ENCODE measurements at regions not wholly inside any gene's neighbourhood (a gene's known extent, or its start where the extent isn't known, plus 50 kb on each side); places are given as distances from the start of the nearest gene placed in this dataset.

GRCh38 chr9:21565155-21565554, 83.0 kb upstream of the IFNE start:
- no peak for DNase-seq

GRCh38 chr9:21567926-21568325, 85.8 kb upstream of the IFNE start:
- DNase-seq = no peak

- no peak for DNase-seq
Observed at GRCh38 chr9:21568484-21568883, 86.4 kb upstream of the IFNE start.

- no peak for DNase-seq
Observed at GRCh38 chr9:21569721-21570120, 87.6 kb upstream of the IFNE start.

- DNase-seq = no peak
Observed at GRCh38 chr9:21570643-21571275, 88.6 kb upstream of the IFNE start.

GRCh38 chr9:21574261-21574660, 92.1 kb upstream of the IFNE start:
- no peak for DNase-seq

GRCh38 chr9:21576331-21577189, 94.4 kb upstream of the IFNE start:
- DNase-seq = no peak

- DNase-seq = no peak
Observed at GRCh38 chr9:21579247-21579671, 97.1 kb upstream of the IFNE start.

GRCh38 chr9:21579743-21580142, 97.6 kb upstream of the IFNE start:
- DNase-seq = no peak

GRCh38 chr9:21580636-21581378, 98.7 kb upstream of the IFNE start:
- no peak for DNase-seq

GRCh38 chr9:21583628-21584377, 101.7 kb upstream of the IFNE start:
- DNase-seq = no peak

- DNase-seq = no peak
Observed at GRCh38 chr9:21584890-21585289, 102.8 kb upstream of the IFNE start.

- DNase-seq = no peak
Observed at GRCh38 chr9:21585756-21586752, 103.9 kb upstream of the IFNE start.

GRCh38 chr9:21589344-21590056, 107.4 kb upstream of the IFNE start:
- no peak for DNase-seq

GRCh38 chr9:21590058-21590996, 108.2 kb upstream of the IFNE start:
- no peak for DNase-seq

GRCh38 chr9:21591221-21592062, 109.3 kb upstream of the IFNE start:
- no peak for DNase-seq

- no peak for DNase-seq
Observed at GRCh38 chr9:21592063-21592338, 109.9 kb upstream of the IFNE start.

- no peak for DNase-seq
Observed at GRCh38 chr9:21597284-21597683, 115.2 kb upstream of the IFNE start.

GRCh38 chr9:21598749-21599148, 116.6 kb upstream of the IFNE start:
- no peak for DNase-seq

All from right kidney (tissue), 1 donor.